Caco-2 (cell line): ENCODE measurements at regions not wholly inside any gene's neighbourhood (a gene's known extent, or its start where the extent isn't known, plus 50 kb on each side); places are given as distances from the start of the nearest gene placed in this dataset.

Experiments
- BruUV-seq: library from RNA; stranded (reverse); fragments of 400-500 nt; replicated peaks from 2 replicates; lab custom pipeline; 2021; lab: Mats Ljungman, UMichigan
- CTCF ChIA-PET: fragments of 300-600 bp; sonication (Branson Sonifier 250); formaldehyde crosslinking; loops from one replicate; lab custom pipeline; 2022; ENCODE audit warnings: antibody characterized with exemption; lab: Charles Lee
- POLR2A ChIA-PET: fragments of 300-600 bp; sonication (Branson Sonifier 250); formaldehyde crosslinking; loops from one replicate; lab custom pipeline; 2022; ENCODE audit warnings: antibody characterized with exemption; lab: Charles Lee
- DNase-seq, 2 experiments: peaks; one replicate each; pipeline versions ENCODE4 v3.0.0 to v3.0.0-alpha.2; 2020 to 2022
- H3K27me3 ChIP-seq: replicated peaks from 2 replicates; pipeline ENCODE4 v1.6.0; 2011; ENCODE audit warnings: low read length; ENCODE audit not compliant: control insufficient read depth, insufficient read depth
- H3K36me3 ChIP-seq: 2 replicates; pipeline ENCODE4 v1.5.1; 2011; ENCODE audit warnings: low read length; ENCODE audit not compliant: control insufficient read depth, insufficient read depth
- H3K4me1 ChIP-seq: fragments of 250-450 bp; sonication (Bioruptor Pico); 2 replicates; pipeline ENCODE4 v1.5.1; 2020; ENCODE audit warnings: mild to moderate bottlenecking
- H3K4me3 ChIP-seq: 2 replicates; pipeline ENCODE4 v1.5.1; 2011; ENCODE audit warnings: low read depth, mild to moderate bottlenecking, control low read depth, low read length
- H3K9me3 ChIP-seq: fragments of 250-450 bp; sonication (Bioruptor Pico); 2 replicates; pipeline ENCODE4 v1.5.1; 2020; ENCODE audit warnings: mild to moderate bottlenecking, moderate library complexity
- H3K27ac Mint-ChIP-seq: one replicate; pipeline ENCODE4 v1.8.0; 2022; ENCODE audit warnings: mixed read lengths; ENCODE audit not compliant: unreplicated experiment
- H3K27me3 Mint-ChIP-seq: one replicate; pipeline ENCODE4 v1.8.0; 2022; ENCODE audit warnings: mixed read lengths; ENCODE audit not compliant: insufficient read depth, unreplicated experiment
- H3K36me3 Mint-ChIP-seq: one replicate; pipeline ENCODE4 v1.8.0; 2022; ENCODE audit warnings: mild to moderate bottlenecking, mixed read lengths; ENCODE audit not compliant: insufficient read depth, unreplicated experiment
- H3K4me1 Mint-ChIP-seq: one replicate; pipeline ENCODE4 v1.8.0; 2022; ENCODE audit warnings: low read depth, mixed read lengths; ENCODE audit not compliant: unreplicated experiment
- H3K4me3 Mint-ChIP-seq: one replicate; pipeline ENCODE4 v1.8.0; 2022; ENCODE audit warnings: mild to moderate bottlenecking, moderate library complexity, mixed read lengths; ENCODE audit not compliant: unreplicated experiment
- H3K9me3 Mint-ChIP-seq: one replicate; pipeline ENCODE4 v1.8.0; 2022; ENCODE audit warnings: mixed read lengths; ENCODE audit not compliant: unreplicated experiment
- intact Hi-C: fragments of 100-400 bp; cut with micrococcal nuclease; formaldehyde crosslinking; loops from one replicate; pipeline ENCODE4 v1.10.0; 2022; ENCODE audit not compliant: unreplicated experiment
- TF ChIP-seq, protein P1 (sequence below), 2 experiments: fragments of 200-600 bp in 1 of 2; IDR thresholded peaks; 1 replicate in 1 of 2; 2 replicates in 1 of 2; pipeline versions ENCODE4 v1.5.1 to v1.8.0; 2011 to 2022; ENCODE audit warnings: antibody characterized with exemption in 1 of 2, control low read depth in 1 of 2, inconsistent platforms in 1 of 2, low read depth in 1 of 2, low read length in 1 of 2, mild to moderate bottlenecking in 1 of 2, moderate library complexity in 1 of 2; ENCODE audit not compliant: insufficient read depth in 1 of 2, severe bottlenecking in 1 of 2, unreplicated experiment in 1 of 2

DNA sequence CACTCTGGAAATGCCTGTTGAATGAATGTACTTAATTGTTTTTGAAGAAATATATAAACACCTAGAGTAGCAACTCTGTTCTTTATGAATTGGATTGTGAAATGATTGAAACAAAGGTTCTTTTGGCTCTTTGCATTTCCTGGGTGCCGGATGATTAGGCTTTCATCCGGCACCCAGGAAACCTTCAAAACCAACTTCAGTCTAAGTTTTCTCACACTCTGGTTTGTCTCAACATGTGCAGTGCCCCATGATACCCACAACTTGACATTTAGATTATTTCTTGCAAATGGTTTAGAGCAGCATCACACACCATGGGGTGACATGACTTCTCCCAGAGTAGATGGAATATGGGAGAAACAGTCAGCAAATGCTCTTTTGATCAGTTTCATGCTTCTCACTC, 354.9 kb downstream of the BARHL2 start:
- BruUV-seq, result no TSS peak

DNA sequence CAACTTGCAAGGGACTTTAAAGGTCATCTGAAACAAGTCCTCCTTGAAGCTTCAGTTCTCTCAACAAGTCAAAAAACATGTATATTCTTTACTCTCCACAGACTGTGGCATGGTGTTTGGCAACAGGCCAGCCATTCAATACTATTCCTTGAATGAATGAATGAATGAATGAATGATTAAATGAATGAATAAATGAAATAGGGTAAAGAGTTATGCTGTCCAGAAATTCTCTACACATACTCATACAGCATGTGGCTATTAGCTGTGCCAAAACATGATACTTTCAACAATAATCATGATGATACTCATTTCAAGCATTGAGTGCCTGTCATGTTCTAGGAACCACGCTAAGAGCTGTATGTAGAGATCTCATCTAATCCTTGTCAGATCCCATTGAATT, 356.1 kb downstream of the BARHL2 start:
- H3K4me1 Mint-ChIP-seq, result no peaks in the 10 kb centered on the region
- no peaks in the 10 kb centered on the region for H3K36me3 ChIP-seq
- no peak overlapping the region for H3K4me3 ChIP-seq
- no peak overlapping the region for H3K4me3 Mint-ChIP-seq
- H3K9me3 ChIP-seq, result no peaks in the 10 kb centered on the region
- no peak for DNase-seq
- H3K27ac Mint-ChIP-seq, result no peak overlapping the region
- H3K27me3 Mint-ChIP-seq, result peaks cover 10% of the 10 kb centered on the region
- no peaks in the 10 kb centered on the region for H3K27me3 ChIP-seq
- TF ChIP-seq, protein P1, sequence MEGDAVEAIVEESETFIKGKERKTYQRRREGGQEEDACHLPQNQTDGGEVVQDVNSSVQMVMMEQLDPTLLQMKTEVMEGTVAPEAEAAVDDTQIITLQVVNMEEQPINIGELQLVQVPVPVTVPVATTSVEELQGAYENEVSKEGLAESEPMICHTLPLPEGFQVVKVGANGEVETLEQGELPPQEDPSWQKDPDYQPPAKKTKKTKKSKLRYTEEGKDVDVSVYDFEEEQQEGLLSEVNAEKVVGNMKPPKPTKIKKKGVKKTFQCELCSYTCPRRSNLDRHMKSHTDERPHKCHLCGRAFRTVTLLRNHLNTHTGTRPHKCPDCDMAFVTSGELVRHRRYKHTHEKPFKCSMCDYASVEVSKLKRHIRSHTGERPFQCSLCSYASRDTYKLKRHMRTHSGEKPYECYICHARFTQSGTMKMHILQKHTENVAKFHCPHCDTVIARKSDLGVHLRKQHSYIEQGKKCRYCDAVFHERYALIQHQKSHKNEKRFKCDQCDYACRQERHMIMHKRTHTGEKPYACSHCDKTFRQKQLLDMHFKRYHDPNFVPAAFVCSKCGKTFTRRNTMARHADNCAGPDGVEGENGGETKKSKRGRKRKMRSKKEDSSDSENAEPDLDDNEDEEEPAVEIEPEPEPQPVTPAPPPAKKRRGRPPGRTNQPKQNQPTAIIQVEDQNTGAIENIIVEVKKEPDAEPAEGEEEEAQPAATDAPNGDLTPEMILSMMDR (IDR thresholded peaks at IDR 0.05; ENCODE audit: insufficient read depth in 1 of 2, low read depth in 1 of 2, low read length in 1 of 2, severe bottlenecking in 1 of 2, unreplicated experiment in 1 of 2), result no peak
- no TSS peak for BruUV-seq
- H3K4me1 ChIP-seq, result no peaks in the 10 kb centered on the region
- H3K36me3 Mint-ChIP-seq, result no peaks in the 10 kb centered on the region
- POLR2A ChIA-PET, result no interaction called here
- intact Hi-C loops, result no loop called here
- CTCF ChIA-PET, result no interaction called here
- no peaks in the 10 kb centered on the region for H3K9me3 Mint-ChIP-seq

More for the DNA sequence above, 354.9 kb downstream of the BARHL2 start:
- H3K4me1 ChIP-seq, result no peaks in the 10 kb centered on the region
- Mint-ChIP-seq H3K27me3 (peaks cover 15% of the 10 kb centered on the region), H3K27ac (no peak overlapping the region), H3K9me3 (no peaks in the 10 kb centered on the region), H3K4me1 (no peaks in the 10 kb centered on the region), H3K36me3 (no peaks in the 10 kb centered on the region), H3K4me3 (no peak overlapping the region)
- intact Hi-C loops, result no loop called here
- H3K9me3 ChIP-seq, result no peaks in the 10 kb centered on the region
- TF ChIP-seq, protein P1 (IDR thresholded peaks at IDR 0.05; ENCODE audit: insufficient read depth in 1 of 2, low read depth in 1 of 2, low read length in 1 of 2, severe bottlenecking in 1 of 2, unreplicated experiment in 1 of 2), result no peak
- H3K36me3 ChIP-seq, result no peaks in the 10 kb centered on the region
- no peaks in the 10 kb centered on the region for H3K27me3 ChIP-seq
- no peak for DNase-seq
- ChIA-PET CTCF (no interaction called here), POLR2A (no interaction called here)
- H3K4me3 ChIP-seq, result no peak overlapping the region

DNA sequence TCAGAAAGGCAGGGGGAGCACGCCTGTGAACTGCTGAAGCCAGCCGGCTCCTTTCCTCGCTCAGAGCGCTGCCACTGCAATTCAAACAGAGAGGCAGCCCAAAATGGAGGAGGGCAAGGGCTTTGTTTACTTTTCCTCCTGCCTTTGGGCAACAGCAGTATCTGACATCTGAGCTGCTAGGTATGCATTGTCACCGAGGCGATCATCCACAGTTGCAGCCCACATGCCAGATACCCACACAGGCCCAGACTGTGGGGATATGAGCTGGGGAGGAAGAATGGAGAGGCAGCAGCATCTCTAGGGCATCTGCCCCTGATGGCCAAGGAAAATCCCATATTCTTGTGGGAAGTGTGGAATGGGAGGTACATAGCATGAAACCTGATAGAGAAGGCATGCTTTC, 357.1 kb downstream of the BARHL2 start:
- Mint-ChIP-seq H3K4me1 (no peaks in the 10 kb centered on the region), H3K27ac (no peak overlapping the region), H3K27me3 (peaks cover 11% of the 10 kb centered on the region), H3K9me3 (no peaks in the 10 kb centered on the region), H3K4me3 (no peak overlapping the region), H3K36me3 (no peaks in the 10 kb centered on the region)
- no TSS peak for BruUV-seq
- Histone ChIP-seq H3K4me1 (no peaks in the 10 kb centered on the region), H3K4me3 (no peak overlapping the region), H3K9me3 (no peaks in the 10 kb centered on the region), H3K36me3 (no peaks in the 10 kb centered on the region), H3K27me3 (no peaks in the 10 kb centered on the region)
- TF ChIP-seq, protein P1 (IDR thresholded peaks at IDR 0.05; ENCODE audit: insufficient read depth in 1 of 2, low read depth in 1 of 2, low read length in 1 of 2, severe bottlenecking in 1 of 2, unreplicated experiment in 1 of 2), result no peak
- intact Hi-C loops, result no loop called here
- ChIA-PET CTCF (interaction anchor here (0.6 kb wide), 1 partner anchor 386 kb away, joined by 3 read pairs; no protein-coding TSS in a partner anchor), POLR2A (no interaction called here)
- DNase-seq, result no peak
